Fibroblast of lung (primary cell): ENCODE measurements at regions not wholly inside any gene's neighbourhood (a gene's known extent, or its start where the extent isn't known, plus 50 kb on each side); places are given as distances from the start of the nearest gene placed in this dataset.

Source experiments
- DNase-seq, 2 donors: peaks; one replicate each; pipeline versions ENCODE4 v3.0.0 to v3.0.0-alpha.2; 2010; ENCODE audit warnings: low read depth in 2 of 2
- H2AFZ ChIP-seq: 2 replicates; pipeline ENCODE4 v1.5.1; 2012; ENCODE audit warnings: low read length, control low read depth, inconsistent platforms
- H3K27ac ChIP-seq: 2 replicates; pipeline ENCODE4 v1.5.1; 2011; ENCODE audit warnings: low read length, control low read depth; ENCODE audit not compliant: insufficient read depth
- H3K27me3 ChIP-seq: 2 replicates; pipeline ENCODE4 v1.5.1; 2011; ENCODE audit warnings: mild to moderate bottlenecking, low read length; ENCODE audit not compliant: control insufficient read depth, insufficient read depth
- H3K36me3 ChIP-seq: 2 replicates; pipeline ENCODE4 v1.5.1; 2011; ENCODE audit warnings: low read length; ENCODE audit not compliant: control insufficient read depth, insufficient read depth
- H3K4me1 ChIP-seq: 2 replicates; pipeline ENCODE4 v1.5.1; 2011; ENCODE audit warnings: low read length; ENCODE audit not compliant: control insufficient read depth, insufficient read depth; ENCODE audit errors: extremely low read depth
- H3K4me2 ChIP-seq: 2 replicates; pipeline ENCODE4 v1.5.1; 2011; ENCODE audit warnings: low read length, control low read depth; ENCODE audit not compliant: insufficient read depth; ENCODE audit errors: extremely low read depth
- H3K4me3 ChIP-seq, 4 experiments: fragments of 200-600 bp in 1 of 4; sonication (generic) in 1 of 4; replicated peaks in 1 of 4; 2 replicates each; pipeline ENCODE4 v1.5.1; 2011 to 2016; ENCODE audit warnings: low read length in 4 of 4, low read depth in 3 of 4, mild to moderate bottlenecking in 3 of 4, control low read depth in 2 of 4, inconsistent platforms in 1 of 4, mixed read lengths in 1 of 4; ENCODE audit not compliant: insufficient read depth in 1 of 4; ENCODE audit errors: control extremely low read depth in 1 of 4
- H3K79me2 ChIP-seq: 2 replicates; pipeline ENCODE4 v1.5.1; 2012; ENCODE audit warnings: mild to moderate bottlenecking, low read length, inconsistent platforms; ENCODE audit not compliant: control insufficient read depth, insufficient read depth
- H3K9ac ChIP-seq: 2 replicates; pipeline ENCODE4 v1.5.1; 2011; ENCODE audit warnings: mild to moderate bottlenecking, low read length, control low read depth; ENCODE audit not compliant: insufficient read depth
- H3K9me3 ChIP-seq: 2 replicates; pipeline ENCODE4 v1.5.1; 2012; ENCODE audit warnings: low read depth, low read length; ENCODE audit not compliant: control insufficient read depth, insufficient read depth
- H4K20me1 ChIP-seq: 2 replicates; pipeline ENCODE4 v1.5.1; 2011; ENCODE audit warnings: low read length; ENCODE audit not compliant: control insufficient read depth, insufficient read depth; ENCODE audit errors: extremely low read depth
- CTCF ChIP-seq, 2 donors: IDR thresholded peaks in 1 of 2; conservative IDR thresholded peaks in 1 of 2; 1 replicate in 1 of 2; 2 replicates in 1 of 2; pipeline ENCODE4 v1.5.1; 2011 to 2012; ENCODE audit warnings: low read length in 2 of 2, control low read depth in 1 of 2, inconsistent platforms in 1 of 2, low read depth in 1 of 2, mild to moderate bottlenecking in 1 of 2
- EZH2 ChIP-seq: IDR thresholded peaks from 2 replicates; pipeline ENCODE4 v1.5.1; 2012; ENCODE audit warnings: low read length, control low read depth, mild to moderate bottlenecking; ENCODE audit errors: missing control alignments

- H3K36me3 ChIP-seq, result no peaks in the 10 kb centered on the region
- no peak overlapping the region for H2AFZ ChIP-seq
- H3K4me2 ChIP-seq, result no peak overlapping the region
- no peaks in the 10 kb centered on the region for H3K79me2 ChIP-seq
- H3K9ac ChIP-seq, result no peak overlapping the region
- TF ChIP-seq CTCF (conservative IDR thresholded peaks at IDR 0.05 in 1 of 2, IDR thresholded peaks at IDR 0.05 in 1 of 2; ENCODE audit: low read depth in 1 of 2, low read length in 2 of 2) (no peak), EZH2 (no peak)
- no peaks in the 10 kb centered on the region for H3K27me3 ChIP-seq
- no peak for DNase-seq
- no peaks in the 10 kb centered on the region for H4K20me1 ChIP-seq
- no peaks in the 10 kb centered on the region for H3K9me3 ChIP-seq
- H3K27ac ChIP-seq, result no peak overlapping the region
- no peaks in the 10 kb centered on the region for H3K4me1 ChIP-seq
- no peak overlapping the region for H3K4me3 ChIP-seq
Observed at GRCh38 chrX:56113785-56114436, 118.2 kb upstream of the KLF8 start.

GRCh38 chrX:56114437-56114787 lies 117.7 kb upstream of the KLF8 start:
- no peaks in the 10 kb centered on the region for H3K79me2 ChIP-seq
- no peak overlapping the region for H3K4me3 ChIP-seq
- no peaks in the 10 kb centered on the region for H3K4me1 ChIP-seq
- H2AFZ ChIP-seq, result no peak overlapping the region
- no peak overlapping the region for H3K4me2 ChIP-seq
- no peaks in the 10 kb centered on the region for H4K20me1 ChIP-seq
- H3K27me3 ChIP-seq, result no peaks in the 10 kb centered on the region
- no peak overlapping the region for H3K9ac ChIP-seq
- no peak for DNase-seq
- H3K9me3 ChIP-seq, result no peaks in the 10 kb centered on the region
- no peak overlapping the region for H3K27ac ChIP-seq
- H3K36me3 ChIP-seq, result no peaks in the 10 kb centered on the region
- TF ChIP-seq EZH2, result no peak
- no peak for TF ChIP-seq CTCF (conservative IDR thresholded peaks at IDR 0.05 in 1 of 2, IDR thresholded peaks at IDR 0.05 in 1 of 2; ENCODE audit: low read depth in 1 of 2, low read length in 2 of 2)

GRCh38 chrX:56120242-56120641 lies 111.9 kb upstream of the KLF8 start:
- Histone ChIP-seq H3K9ac (no peak overlapping the region), H3K27ac (no peak overlapping the region), H3K4me2 (no peak overlapping the region), H3K9me3 (no peaks in the 10 kb centered on the region), H3K4me1 (no peaks in the 10 kb centered on the region), H3K79me2 (no peaks in the 10 kb centered on the region), H2AFZ (no peak overlapping the region), H3K4me3 (no peak overlapping the region), H4K20me1 (no peaks in the 10 kb centered on the region), H3K36me3 (no peaks in the 10 kb centered on the region), H3K27me3 (no peaks in the 10 kb centered on the region)
- TF ChIP-seq EZH2 (no peak), CTCF (conservative IDR thresholded peaks at IDR 0.05 in 1 of 2, IDR thresholded peaks at IDR 0.05 in 1 of 2; ENCODE audit: low read depth in 1 of 2, low read length in 2 of 2) (no peak)
- no peak for DNase-seq
